Thyroid gland (tissue), 4 donors: ENCODE measurements at regions not wholly inside any gene's neighbourhood (a gene's known extent, or its start where the extent isn't known, plus 50 kb on each side); places are given as distances from the start of the nearest gene placed in this dataset.

ENCODE experiments used
- POLR2A ChIP-seq, 2 donors: fragments of 450-650 bp; IDR thresholded peaks; one replicate each; pipeline ENCODE4 v1.6.1; 2017; ENCODE audit warnings: antibody characterized with exemption in 2 of 2, mild to moderate bottlenecking in 2 of 2, moderate library complexity in 1 of 2
- TF ChIP-seq, protein P1 (sequence below), 6 experiments: fragments of 200-600 bp in 3 of 6; fragments of 450-650 bp in 3 of 6; sonication (generic) in 3 of 6; IDR thresholded peaks; one replicate each; pipeline ENCODE4 v1.5.1; 2016 to 2019; ENCODE audit warnings: antibody characterized with exemption in 6 of 6, mild to moderate bottlenecking in 2 of 6, inconsistent platforms in 1 of 6, moderate library complexity in 1 of 6

GRCh38 chr14:100423317-100424010 lies 100.3 kb downstream of the SLC25A47 start:
- TF ChIP-seq, protein P1, sequence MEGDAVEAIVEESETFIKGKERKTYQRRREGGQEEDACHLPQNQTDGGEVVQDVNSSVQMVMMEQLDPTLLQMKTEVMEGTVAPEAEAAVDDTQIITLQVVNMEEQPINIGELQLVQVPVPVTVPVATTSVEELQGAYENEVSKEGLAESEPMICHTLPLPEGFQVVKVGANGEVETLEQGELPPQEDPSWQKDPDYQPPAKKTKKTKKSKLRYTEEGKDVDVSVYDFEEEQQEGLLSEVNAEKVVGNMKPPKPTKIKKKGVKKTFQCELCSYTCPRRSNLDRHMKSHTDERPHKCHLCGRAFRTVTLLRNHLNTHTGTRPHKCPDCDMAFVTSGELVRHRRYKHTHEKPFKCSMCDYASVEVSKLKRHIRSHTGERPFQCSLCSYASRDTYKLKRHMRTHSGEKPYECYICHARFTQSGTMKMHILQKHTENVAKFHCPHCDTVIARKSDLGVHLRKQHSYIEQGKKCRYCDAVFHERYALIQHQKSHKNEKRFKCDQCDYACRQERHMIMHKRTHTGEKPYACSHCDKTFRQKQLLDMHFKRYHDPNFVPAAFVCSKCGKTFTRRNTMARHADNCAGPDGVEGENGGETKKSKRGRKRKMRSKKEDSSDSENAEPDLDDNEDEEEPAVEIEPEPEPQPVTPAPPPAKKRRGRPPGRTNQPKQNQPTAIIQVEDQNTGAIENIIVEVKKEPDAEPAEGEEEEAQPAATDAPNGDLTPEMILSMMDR (IDR thresholded peaks at IDR 0.05), result no peak
- TF ChIP-seq POLR2A (IDR thresholded peaks at IDR 0.05), result no peak
